ENCODE measurements at regions not wholly inside any gene's neighbourhood (a gene's known extent, or its start where the extent isn't known, plus 50 kb on each side); places are given as distances from the start of the nearest gene placed in this dataset.

DNA sequence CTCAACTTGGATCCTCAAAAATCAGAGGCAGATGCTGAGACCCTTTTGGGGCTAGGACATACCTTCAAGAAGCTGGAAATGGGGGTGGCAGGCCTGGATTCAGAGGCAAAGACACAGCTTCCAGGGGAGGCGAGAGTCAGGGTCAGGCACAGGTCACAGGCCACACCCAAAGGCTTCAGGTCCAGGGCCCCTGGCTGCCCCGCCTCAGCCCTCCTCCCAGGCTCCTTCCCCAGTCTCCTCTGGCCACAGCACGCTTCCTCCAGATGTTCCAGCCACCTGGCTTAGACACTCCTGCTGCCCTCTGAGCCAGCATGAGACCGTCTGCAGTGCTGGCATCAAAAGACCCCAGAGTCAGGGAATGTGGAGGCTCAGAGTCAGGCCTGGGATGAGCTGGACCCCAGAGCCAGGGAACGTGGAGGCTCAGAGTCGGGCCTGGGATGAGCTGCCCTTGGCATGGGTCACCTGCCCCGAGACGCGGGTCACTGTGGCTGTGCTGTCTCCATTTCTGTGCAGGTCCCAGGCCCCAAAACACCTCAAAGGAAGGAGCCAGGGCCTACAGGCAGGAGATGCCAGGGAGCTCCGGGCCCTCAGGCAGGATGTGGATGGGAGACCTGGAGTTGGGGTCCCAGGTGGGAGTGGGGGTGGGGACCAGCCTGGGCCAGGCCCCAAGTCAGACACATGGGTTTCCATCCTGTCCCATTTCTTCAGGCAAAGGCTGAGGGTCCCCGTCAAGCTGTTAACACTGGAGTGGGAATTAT is 58.9 kb downstream of the DIO3 start (continued):
- TF ChIP-seq, protein P1, sequence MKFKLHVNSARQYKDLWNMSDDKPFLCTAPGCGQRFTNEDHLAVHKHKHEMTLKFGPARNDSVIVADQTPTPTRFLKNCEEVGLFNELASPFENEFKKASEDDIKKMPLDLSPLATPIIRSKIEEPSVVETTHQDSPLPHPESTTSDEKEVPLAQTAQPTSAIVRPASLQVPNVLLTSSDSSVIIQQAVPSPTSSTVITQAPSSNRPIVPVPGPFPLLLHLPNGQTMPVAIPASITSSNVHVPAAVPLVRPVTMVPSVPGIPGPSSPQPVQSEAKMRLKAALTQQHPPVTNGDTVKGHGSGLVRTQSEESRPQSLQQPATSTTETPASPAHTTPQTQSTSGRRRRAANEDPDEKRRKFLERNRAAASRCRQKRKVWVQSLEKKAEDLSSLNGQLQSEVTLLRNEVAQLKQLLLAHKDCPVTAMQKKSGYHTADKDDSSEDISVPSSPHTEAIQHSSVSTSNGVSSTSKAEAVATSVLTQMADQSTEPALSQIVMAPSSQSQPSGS (IDR thresholded peaks at IDR 0.05; ENCODE audit: low read length): no peak
